ENCODE measurements at regions not wholly inside any gene's neighbourhood (a gene's known extent, or its start where the extent isn't known, plus 50 kb on each side); places are given as distances from the start of the nearest gene placed in this dataset.

- H3K27me3 ChIP-seq: no peaks in the 10 kb centered on the region
- no peaks in the 10 kb centered on the region for H3K4me1 ChIP-seq (ENCODE audit: control insufficient read depth in 1 of 2, insufficient read depth in 1 of 2, low read depth in 1 of 2, low read length in 1 of 2)
- H3K9me3 ChIP-seq: no peaks in the 10 kb centered on the region
- no peak for TF ChIP-seq CTCF (IDR thresholded peaks at IDR 0.05)
- no peak overlapping the region for H3K4me3 ChIP-seq (ENCODE audit: low read depth in 1 of 2, low read length in 1 of 2)
- no peaks in the 10 kb centered on the region for H3K36me3 ChIP-seq
- no peak overlapping the region for H3K27ac ChIP-seq
Measured at GRCh38 chr16:73717266-73717974, 579.2 kb upstream of the PSMD7 start.

GRCh38 chr16:73714976-73715375 is 581.6 kb upstream of the PSMD7 start:
- Histone ChIP-seq H3K4me3 (ENCODE audit: low read depth in 1 of 2, low read length in 1 of 2) (no peak overlapping the region), H3K9me3 (no peaks in the 10 kb centered on the region), H3K27ac (no peak overlapping the region), H3K4me1 (ENCODE audit: control insufficient read depth in 1 of 2, insufficient read depth in 1 of 2, low read depth in 1 of 2, low read length in 1 of 2) (no peaks in the 10 kb centered on the region), H3K27me3 (no peaks in the 10 kb centered on the region), H3K36me3 (no peaks in the 10 kb centered on the region)
- TF ChIP-seq CTCF (IDR thresholded peaks at IDR 0.05): no peak

- Histone ChIP-seq H3K36me3 (no peaks in the 10 kb centered on the region), H3K27ac (no peak overlapping the region), H3K9me3 (no peaks in the 10 kb centered on the region), H3K4me1 (ENCODE audit: control insufficient read depth in 1 of 2, insufficient read depth in 1 of 2, low read depth in 1 of 2, low read length in 1 of 2) (no peaks in the 10 kb centered on the region), H3K4me3 (ENCODE audit: low read depth in 1 of 2, low read length in 1 of 2) (no peak overlapping the region), H3K27me3 (no peaks in the 10 kb centered on the region)
- no peak for TF ChIP-seq CTCF (IDR thresholded peaks at IDR 0.05)
Measured at GRCh38 chr16:73713778-73714495, 582.7 kb upstream of the PSMD7 start.

- Histone ChIP-seq H3K27ac (no peak overlapping the region), H3K36me3 (no peaks in the 10 kb centered on the region), H3K4me3 (ENCODE audit: low read depth in 1 of 2, low read length in 1 of 2) (no peak overlapping the region), H3K4me1 (ENCODE audit: control insufficient read depth in 1 of 2, insufficient read depth in 1 of 2, low read depth in 1 of 2, low read length in 1 of 2) (no peaks in the 10 kb centered on the region), H3K9me3 (no peaks in the 10 kb centered on the region), H3K27me3 (no peaks in the 10 kb centered on the region)
- TF ChIP-seq CTCF (IDR thresholded peaks at IDR 0.05): no peak
Measured at GRCh38 chr16:73713251-73713650, 583.4 kb upstream of the PSMD7 start.

GRCh38 chr16:73711406-73712080 is 585.1 kb upstream of the PSMD7 start:
- no peak for TF ChIP-seq CTCF (IDR thresholded peaks at IDR 0.05)
- H3K4me1 ChIP-seq (ENCODE audit: control insufficient read depth in 1 of 2, insufficient read depth in 1 of 2, low read depth in 1 of 2, low read length in 1 of 2): no peaks in the 10 kb centered on the region
- H3K4me3 ChIP-seq (ENCODE audit: low read depth in 1 of 2, low read length in 1 of 2): no peak overlapping the region
- no peaks in the 10 kb centered on the region for H3K27me3 ChIP-seq
- no peaks in the 10 kb centered on the region for H3K9me3 ChIP-seq
- no peaks in the 10 kb centered on the region for H3K36me3 ChIP-seq
- no peak overlapping the region for H3K27ac ChIP-seq

All from neutrophil (primary cell).